KBM-7 (cell line): ENCODE measurements at regions not wholly inside any gene's neighbourhood (a gene's known extent, or its start where the extent isn't known, plus 50 kb on each side); places are given as distances from the start of the nearest gene placed in this dataset.

Source experiments
- DNase-seq: peaks from one replicate; pipeline ENCODE4 v3.0.0-alpha.2; 2015
- in situ Hi-C: fragments of 300-500 bp; cut with MboI; formaldehyde crosslinking; loops from 2 replicates; pipeline ENCODE4 v1.14.3; 2020; ENCODE audit warnings: low sequenced_read_pairs, low pct_unique_long_range_greater_than_20kb, mixed read lengths

- DNase-seq, result no peak
These were observed 61.3 kb upstream of the SPIN1 start for GRCh38 chr9:88326936-88327335.

GRCh38 chr9:88326015-88326414 lies 62.2 kb upstream of the SPIN1 start:
- in situ Hi-C loops, result no loop called here
- DNase-seq, result no peak

More at GRCh38 chr9:88326936-88327335, 61.3 kb upstream of the SPIN1 start:
- in situ Hi-C loops, result no loop called here

DNA sequence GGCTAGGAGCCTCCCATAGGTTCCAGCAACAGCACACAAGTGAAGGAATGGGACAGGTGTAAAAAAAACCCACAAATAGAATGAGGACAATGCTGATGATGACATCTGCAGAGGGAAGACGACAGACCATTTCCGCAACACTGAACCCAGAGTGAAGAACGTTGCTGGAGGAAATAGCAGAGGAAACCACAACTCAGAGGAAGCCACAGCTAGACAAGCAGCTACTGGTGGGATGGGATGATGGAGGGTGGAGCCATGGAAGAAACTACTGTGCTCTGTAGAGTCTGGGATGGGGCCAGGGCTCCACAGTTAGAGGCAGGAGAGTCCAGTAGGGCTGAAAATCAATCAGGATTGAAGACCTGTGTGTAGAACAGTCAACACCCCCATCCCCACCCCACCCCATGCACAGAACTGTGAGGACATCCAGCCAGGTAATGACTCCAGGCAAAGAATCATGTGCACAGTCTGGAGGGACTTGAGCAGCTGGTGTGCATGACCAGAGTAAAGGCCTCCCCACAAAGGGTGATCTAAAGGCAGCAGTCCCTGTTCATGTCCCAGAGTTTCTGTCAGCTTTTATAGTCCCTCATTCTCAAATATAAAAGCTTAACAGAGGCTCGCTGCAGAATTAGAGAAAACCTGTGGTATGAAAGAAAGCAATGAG lies 65.2 kb upstream of the SPIN1 start:
- DNase-seq, result peak; percentile 92
- in situ Hi-C loops, result no loop called here

- no peak for DNase-seq
- in situ Hi-C loops, result no loop called here
These were observed 66.5 kb upstream of the SPIN1 start for GRCh38 chr9:88321764-88322163.

GRCh38 chr9:88320748-88321415 lies 67.4 kb upstream of the SPIN1 start:
- DNase-seq, result no peak
- in situ Hi-C loops, result no loop called here

DNA sequence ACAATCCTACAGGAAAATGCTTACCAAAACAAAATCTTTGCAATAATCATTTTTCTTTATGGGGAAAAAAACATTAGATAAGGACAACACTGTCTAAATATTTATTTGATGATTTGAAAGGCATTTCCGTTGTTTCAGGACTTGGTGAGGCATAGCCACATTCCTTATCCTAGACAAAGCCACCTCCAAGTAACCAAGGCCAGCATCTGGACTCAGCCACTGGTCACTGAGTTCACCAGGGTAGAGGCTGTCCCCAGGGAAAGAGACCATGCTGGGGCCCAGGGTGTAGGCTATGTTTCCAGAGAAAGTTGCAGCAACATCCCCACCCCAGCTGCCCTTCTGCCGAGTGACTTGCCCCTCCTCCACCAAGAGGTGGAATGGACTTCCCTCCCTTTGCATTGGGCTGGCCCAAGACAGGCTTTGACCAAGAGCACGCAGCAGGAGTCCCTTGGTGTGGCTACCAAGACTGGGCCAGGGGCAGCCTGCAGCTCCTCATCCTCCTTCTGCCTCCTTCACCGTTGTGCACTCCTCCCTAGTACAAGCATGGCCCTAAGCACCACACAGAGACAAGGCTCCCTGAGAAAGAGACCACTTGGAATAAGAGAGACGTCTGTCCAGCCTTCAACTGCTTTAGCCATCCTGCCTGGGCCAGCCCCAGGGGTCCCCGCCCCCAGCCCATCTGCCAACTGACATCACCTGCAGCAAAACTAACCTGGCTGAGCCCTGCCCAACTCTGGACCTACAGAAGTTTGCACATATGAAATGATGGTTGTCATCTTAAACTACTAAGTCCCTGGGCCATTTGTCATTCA lies 68.1 kb upstream of the SPIN1 start:
- DNase-seq, result no peak
- in situ Hi-C loops, result no loop called here

DNA sequence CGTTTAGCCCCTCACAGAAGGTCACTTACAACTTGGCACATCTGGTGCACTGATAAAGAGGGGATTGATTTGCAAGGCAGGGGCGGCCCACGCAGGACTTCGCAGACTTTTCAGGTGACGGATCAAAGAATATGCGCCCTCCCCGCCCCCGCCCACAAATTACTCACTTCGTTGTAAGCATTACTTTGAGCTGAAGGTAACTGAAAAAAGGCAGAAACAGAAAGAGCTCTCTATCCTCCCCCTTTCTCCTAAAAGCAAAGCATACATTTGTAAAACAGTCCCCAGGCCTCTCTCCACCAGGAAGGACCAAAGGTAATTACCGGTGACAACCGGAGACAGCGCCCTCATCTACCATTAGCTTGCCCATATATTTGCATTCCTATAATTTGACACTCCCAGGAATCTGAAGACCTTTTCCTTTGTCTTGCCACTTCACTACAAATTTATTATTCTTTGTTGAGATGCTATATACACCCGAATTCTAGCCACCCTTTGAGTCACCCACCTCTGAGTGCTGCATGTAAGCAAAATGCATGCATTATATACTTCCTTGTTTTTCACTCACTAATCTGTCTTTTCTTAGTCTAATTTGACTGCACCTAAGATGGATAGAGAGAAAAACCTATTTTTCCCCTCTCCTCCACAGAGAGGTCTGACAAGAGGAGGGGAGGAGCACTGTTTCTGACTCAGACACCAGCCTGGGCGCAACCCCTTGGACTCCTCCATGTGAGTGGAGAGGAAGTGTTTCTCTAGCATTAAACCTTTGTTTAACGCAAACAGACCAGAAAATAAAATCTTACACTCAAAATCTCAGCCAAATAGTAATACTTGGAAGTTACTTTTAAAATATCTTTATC lies 74.7 kb upstream of the SPIN1 start:
- in situ Hi-C loops, result no loop called here

DNA sequence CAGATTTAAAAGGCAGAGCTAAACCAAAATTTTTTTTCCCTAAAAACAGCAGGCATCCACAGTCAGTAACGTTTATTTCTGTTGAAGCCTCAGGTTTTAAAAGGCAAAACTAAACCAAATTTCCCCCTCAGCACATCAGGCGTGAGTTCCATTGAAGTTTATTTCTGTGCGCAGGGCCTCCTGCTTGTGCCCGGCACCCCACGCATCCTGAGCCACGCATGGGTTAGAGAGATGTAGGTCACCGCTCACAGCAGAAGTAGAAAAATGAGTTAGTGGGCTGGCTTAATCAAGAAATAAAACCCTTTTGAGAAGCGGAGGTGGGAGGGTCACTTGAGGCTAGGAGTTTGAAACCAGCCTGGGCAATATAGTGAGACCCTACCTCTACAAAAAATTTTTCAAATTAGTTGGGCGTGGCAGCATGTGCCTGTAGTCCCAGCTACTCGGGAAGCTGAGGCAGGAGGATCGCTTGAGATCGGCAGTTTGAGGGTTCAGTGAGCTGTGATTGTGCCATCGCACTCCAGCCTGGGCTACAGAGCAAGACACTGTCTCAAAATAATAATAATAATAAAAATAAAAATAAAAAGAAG lies 75.6 kb upstream of the SPIN1 start:
- no peak for DNase-seq
- in situ Hi-C loops, result no loop called here

More for the DNA sequence above, 74.7 kb upstream of the SPIN1 start:
- no peak for DNase-seq

DNA sequence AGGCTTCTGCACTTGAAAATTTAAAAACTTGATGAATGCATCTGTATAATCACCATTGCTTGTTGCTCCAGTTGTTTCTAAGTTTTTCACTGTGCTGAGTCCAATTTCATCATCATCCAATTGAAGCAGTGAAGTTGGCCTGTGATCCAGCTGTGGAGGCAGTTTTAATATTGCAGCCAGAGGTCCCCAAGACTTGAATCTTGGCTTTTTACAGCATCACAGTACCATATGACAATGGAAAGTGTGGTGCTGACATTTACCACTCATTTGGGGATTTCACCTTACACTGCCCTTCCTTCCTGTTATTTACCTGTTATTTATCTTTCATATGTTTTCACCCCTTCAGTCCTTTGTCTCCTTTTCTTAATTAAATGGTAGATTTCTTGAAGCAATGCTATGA lies 76.2 kb upstream of the SPIN1 start:
- no peak for DNase-seq
- in situ Hi-C loops, result no loop called here

DNA sequence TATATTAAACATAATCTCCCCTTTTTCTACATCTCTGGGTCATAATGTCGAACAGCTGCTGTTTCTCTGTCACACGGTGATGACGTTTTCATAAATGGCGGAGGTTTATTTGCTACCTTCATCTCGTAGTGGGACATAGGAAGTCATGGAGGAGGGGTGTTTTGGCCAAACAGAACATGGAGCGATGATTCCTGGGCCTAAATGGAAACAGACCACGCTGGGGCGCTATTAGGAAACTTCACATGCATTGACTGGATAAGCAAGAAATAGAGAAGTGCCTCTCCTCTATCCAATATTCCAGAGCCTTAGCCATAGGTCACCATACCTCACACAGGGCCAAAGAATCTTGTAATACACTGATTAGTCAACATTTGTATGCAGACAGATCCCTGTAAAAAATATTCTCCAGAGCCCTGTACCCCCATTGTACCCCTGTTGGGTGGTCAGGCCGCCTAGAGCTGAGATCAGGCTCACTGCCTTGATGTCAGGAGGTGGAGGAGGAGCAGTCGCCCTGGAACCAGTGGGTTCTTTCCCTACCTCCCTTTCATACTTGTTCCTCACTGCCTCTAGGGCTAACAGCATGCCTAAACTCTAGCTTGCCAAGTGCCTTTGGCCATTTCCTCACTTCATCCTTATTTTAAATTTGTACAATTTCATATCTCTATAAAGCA lies 77.8 kb upstream of the SPIN1 start:
- peak; percentile 94 for DNase-seq
- in situ Hi-C loops, result no loop called here

GRCh38 chr9:88308831-88309560 lies 79.2 kb upstream of the SPIN1 start:
- in situ Hi-C loops, result no loop called here
- DNase-seq, result no peak

DNA sequence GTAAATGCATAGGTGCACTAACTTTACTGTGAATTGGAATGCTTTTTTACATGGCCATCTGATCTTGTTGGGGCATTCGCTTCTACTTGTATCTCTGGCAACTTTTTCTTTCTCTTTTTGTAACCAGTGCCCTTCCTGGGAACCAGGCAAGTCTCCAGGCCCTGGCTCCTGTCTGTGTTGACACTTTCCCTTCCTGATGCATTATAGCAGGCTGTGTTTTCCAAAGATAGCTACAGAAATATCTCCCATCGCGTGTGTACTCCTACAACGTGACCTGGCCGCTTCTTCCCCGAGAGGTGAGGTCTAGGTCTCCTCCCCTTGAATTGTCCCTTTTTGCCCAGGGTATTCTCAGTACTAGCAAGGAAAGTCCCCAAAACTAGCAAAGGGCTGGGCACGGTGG lies 81.1 kb upstream of the SPIN1 start:
- in situ Hi-C loops, result no loop called here
- no peak for DNase-seq

GRCh38 chr9:88303721-88304451 lies 84.4 kb upstream of the SPIN1 start:
- in situ Hi-C loops, result no loop called here
- DNase-seq, result no peak

DNA sequence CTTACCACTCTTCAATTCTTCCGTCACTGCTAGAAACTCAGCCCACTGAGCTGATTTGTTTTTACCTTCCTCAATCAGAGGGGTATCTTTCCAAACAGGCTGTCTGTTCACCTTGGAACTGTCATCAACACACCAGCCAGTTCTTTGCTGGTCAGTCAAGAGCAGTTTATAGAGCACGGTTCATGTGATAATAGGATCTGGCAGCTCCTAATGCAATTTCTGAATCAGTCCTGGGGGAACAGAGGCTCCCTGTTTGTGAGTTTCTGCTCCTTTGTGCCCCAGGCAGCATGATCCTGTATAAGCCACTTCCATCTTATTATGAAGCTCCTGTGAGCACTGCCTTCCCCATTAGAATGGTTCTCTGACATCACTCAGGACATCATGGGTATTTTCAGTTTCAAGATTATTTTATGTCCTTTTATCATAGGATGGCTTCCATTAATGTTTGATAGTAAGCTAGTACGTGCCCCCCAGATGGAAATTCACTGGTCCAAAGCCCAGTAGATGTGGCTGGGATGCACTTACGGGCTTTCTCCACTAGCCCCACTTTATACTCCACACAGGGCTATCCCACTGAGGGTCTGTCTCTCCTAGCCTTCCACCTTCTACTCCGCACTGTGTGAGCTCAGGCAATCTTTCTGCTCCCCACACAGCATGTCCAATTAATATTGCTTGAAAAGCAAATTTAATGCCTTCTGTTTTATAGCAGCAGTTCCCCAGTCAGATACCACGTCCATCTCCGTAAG lies 85.5 kb upstream of the SPIN1 start:
- no peak for DNase-seq
- in situ Hi-C loops, result no loop called here

- DNase-seq, result no peak
- in situ Hi-C loops, result no loop called here
These were observed 87.7 kb upstream of the SPIN1 start for GRCh38 chr9:88300556-88300955.

- DNase-seq, result no peak
- in situ Hi-C loops, result loop anchor here (25.0 kb wide), 1 partner anchor 95 kb away; the partner anchor contains the start of gene SPIN1
These were observed 96.4 kb upstream of the SPIN1 start for GRCh38 chr9:88291856-88292255.
